Prostate gland (tissue), 2 donors: ENCODE measurements at regions not wholly inside any gene's neighbourhood (a gene's known extent, or its start where the extent isn't known, plus 50 kb on each side); places are given as distances from the start of the nearest gene placed in this dataset.

ENCODE experiments used
- CTCF ChIP-seq, 4 experiments: fragments of 200-600 bp in 2 of 4; fragments of 450-650 bp in 2 of 4; sonication (generic) in 2 of 4; IDR thresholded peaks; 1 replicate in 3 of 4; 2 replicates in 1 of 4; pipeline ENCODE4 v1.5.1; 2016 to 2019; ENCODE audit warnings: antibody characterized with exemption in 4 of 4, mild to moderate bottlenecking in 2 of 4, moderate library complexity in 2 of 4
- POLR2A ChIP-seq: fragments of 450-650 bp; IDR thresholded peaks from one replicate; pipeline ENCODE4 v1.6.1; 2016; ENCODE audit warnings: antibody characterized with exemption, mild to moderate bottlenecking
- POLR2AphosphoS5 ChIP-seq: sonication (generic); formaldehyde crosslinking; IDR thresholded peaks from one replicate; pipeline ENCODE4 v1.6.1; 2017; ENCODE audit warnings: antibody characterized with exemption

- TF ChIP-seq CTCF (IDR thresholded peaks at IDR 0.05) (no peak), POLR2A (no peak), POLR2AphosphoS5 (no peak)
Measured at GRCh38 chr5:42924226-42924625, 112.5 kb upstream of the SELENOP start.
